ENCODE measurements at regions not wholly inside any gene's neighbourhood (a gene's known extent, or its start where the extent isn't known, plus 50 kb on each side); places are given as distances from the start of the nearest gene placed in this dataset.

GRCh38 chr3:96236522-96236921 is 577.9 kb upstream of the EPHA6 start:
- no TSS peak for BruUV-seq (replicated peaks)
- Histone ChIP-seq H3K9me3 (ENCODE audit: low read depth, low read length, poor library complexity, severe bottlenecking) (peaks cover 22% of the 10 kb centered on the region), H3K27me3 (replicated peaks; ENCODE audit: insufficient read depth, low read depth, low read length, poor library complexity) (no peaks in the 10 kb centered on the region), H3K36me3 (ENCODE audit: insufficient read depth, low read length, poor library complexity, severe bottlenecking) (no peaks in the 10 kb centered on the region), H3K4me1 (ENCODE audit: insufficient read depth, low read length, poor library complexity, severe bottlenecking) (no peaks in the 10 kb centered on the region), H3K27ac (ENCODE audit: low read depth, low read length, poor library complexity, severe bottlenecking) (no peak overlapping the region), H3K4me3 (ENCODE audit: low read depth, low read length, poor library complexity, severe bottlenecking) (no peak overlapping the region)
- POLR2A ChIA-PET (ENCODE audit: low non-redundant PET): interaction anchor here (0.6 kb wide), 1 partner anchor 470 kb away, joined by 4 read pairs; no protein-coding TSS in a partner anchor
- intact Hi-C loops (cut with micrococcal nuclease; ENCODE audit: unreplicated experiment): no loop called here
- no peak for DNase-seq (ENCODE audit: low spot score)
- no peak for TF ChIP-seq EZH2 (IDR thresholded peaks at IDR 0.05; ENCODE audit: borderline replicate concordance, low read depth, low read length, poor library complexity, severe bottlenecking)
- TF ChIP-seq, protein P1, sequence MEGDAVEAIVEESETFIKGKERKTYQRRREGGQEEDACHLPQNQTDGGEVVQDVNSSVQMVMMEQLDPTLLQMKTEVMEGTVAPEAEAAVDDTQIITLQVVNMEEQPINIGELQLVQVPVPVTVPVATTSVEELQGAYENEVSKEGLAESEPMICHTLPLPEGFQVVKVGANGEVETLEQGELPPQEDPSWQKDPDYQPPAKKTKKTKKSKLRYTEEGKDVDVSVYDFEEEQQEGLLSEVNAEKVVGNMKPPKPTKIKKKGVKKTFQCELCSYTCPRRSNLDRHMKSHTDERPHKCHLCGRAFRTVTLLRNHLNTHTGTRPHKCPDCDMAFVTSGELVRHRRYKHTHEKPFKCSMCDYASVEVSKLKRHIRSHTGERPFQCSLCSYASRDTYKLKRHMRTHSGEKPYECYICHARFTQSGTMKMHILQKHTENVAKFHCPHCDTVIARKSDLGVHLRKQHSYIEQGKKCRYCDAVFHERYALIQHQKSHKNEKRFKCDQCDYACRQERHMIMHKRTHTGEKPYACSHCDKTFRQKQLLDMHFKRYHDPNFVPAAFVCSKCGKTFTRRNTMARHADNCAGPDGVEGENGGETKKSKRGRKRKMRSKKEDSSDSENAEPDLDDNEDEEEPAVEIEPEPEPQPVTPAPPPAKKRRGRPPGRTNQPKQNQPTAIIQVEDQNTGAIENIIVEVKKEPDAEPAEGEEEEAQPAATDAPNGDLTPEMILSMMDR (conservative IDR thresholded peaks at IDR 0.05; ENCODE audit: low read depth, low read length): no peak
- CTCF ChIA-PET: no interaction called here

GRCh38 chr3:96259299-96259698 is 555.1 kb upstream of the EPHA6 start:
- Histone ChIP-seq H3K4me3 (ENCODE audit: low read depth, low read length, poor library complexity, severe bottlenecking) (no peak overlapping the region), H3K36me3 (ENCODE audit: insufficient read depth, low read length, poor library complexity, severe bottlenecking) (no peaks in the 10 kb centered on the region), H3K27me3 (replicated peaks; ENCODE audit: insufficient read depth, low read depth, low read length, poor library complexity) (no peaks in the 10 kb centered on the region), H3K9me3 (ENCODE audit: low read depth, low read length, poor library complexity, severe bottlenecking) (peaks cover 22% of the 10 kb centered on the region), H3K4me1 (ENCODE audit: insufficient read depth, low read length, poor library complexity, severe bottlenecking) (no peaks in the 10 kb centered on the region), H3K27ac (ENCODE audit: low read depth, low read length, poor library complexity, severe bottlenecking) (no peak overlapping the region)
- TF ChIP-seq, protein P1 (conservative IDR thresholded peaks at IDR 0.05; ENCODE audit: low read depth, low read length): no peak
- no peak for TF ChIP-seq EZH2 (IDR thresholded peaks at IDR 0.05; ENCODE audit: borderline replicate concordance, low read depth, low read length, poor library complexity, severe bottlenecking)
- intact Hi-C loops (cut with micrococcal nuclease; ENCODE audit: unreplicated experiment): no loop called here
- POLR2A ChIA-PET (ENCODE audit: low non-redundant PET): no interaction called here
- no TSS peak for BruUV-seq (replicated peaks)
- CTCF ChIA-PET: no interaction called here
- DNase-seq (ENCODE audit: low spot score): no peak

DNA sequence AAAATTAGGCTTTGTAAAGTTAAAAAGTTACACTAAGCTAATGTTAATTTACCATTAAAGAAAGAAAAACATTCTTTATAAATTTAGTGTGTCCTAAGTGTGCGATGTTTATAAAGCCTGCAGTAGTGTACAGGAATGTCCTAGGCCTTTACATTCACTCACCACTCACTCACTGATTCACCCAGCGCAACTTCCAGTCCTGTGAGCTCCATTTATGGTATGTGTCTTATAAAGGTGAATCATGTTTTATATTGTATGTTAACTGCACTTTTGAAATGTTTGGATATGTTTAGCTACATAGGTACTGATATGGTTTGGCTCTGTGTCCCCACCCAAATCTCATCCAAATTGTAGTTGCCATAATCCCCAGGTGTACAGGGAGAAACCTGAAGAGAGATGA is 549.7 kb upstream of the EPHA6 start:
- CTCF ChIA-PET: no interaction called here

More for the DNA sequence above, 549.7 kb upstream of the EPHA6 start:
- no peaks in the 10 kb centered on the region for H3K27me3 ChIP-seq (replicated peaks; ENCODE audit: insufficient read depth, low read depth, low read length, poor library complexity)
- no peaks in the 10 kb centered on the region for H3K36me3 ChIP-seq (ENCODE audit: insufficient read depth, low read length, poor library complexity, severe bottlenecking)
- H3K9me3 ChIP-seq (ENCODE audit: low read depth, low read length, poor library complexity, severe bottlenecking): peaks cover 31% of the 10 kb centered on the region
- H3K4me3 ChIP-seq (ENCODE audit: low read depth, low read length, poor library complexity, severe bottlenecking): no peak overlapping the region
- TF ChIP-seq, protein P1 (conservative IDR thresholded peaks at IDR 0.05; ENCODE audit: low read depth, low read length): no peak
- TF ChIP-seq EZH2 (IDR thresholded peaks at IDR 0.05; ENCODE audit: borderline replicate concordance, low read depth, low read length, poor library complexity, severe bottlenecking): no peak
- no TSS peak for BruUV-seq (replicated peaks)
- no peak overlapping the region for H3K27ac ChIP-seq (ENCODE audit: low read depth, low read length, poor library complexity, severe bottlenecking)
- no peaks in the 10 kb centered on the region for H3K4me1 ChIP-seq (ENCODE audit: insufficient read depth, low read length, poor library complexity, severe bottlenecking)
- DNase-seq (ENCODE audit: low spot score): no peak
- POLR2A ChIA-PET (ENCODE audit: low non-redundant PET): no interaction called here
- intact Hi-C loops (cut with micrococcal nuclease; ENCODE audit: unreplicated experiment): no loop called here
